ENCODE measurements at regions not wholly inside any gene's neighbourhood (a gene's known extent, or its start where the extent isn't known, plus 50 kb on each side); places are given as distances from the start of the nearest gene placed in this dataset.

GRCh38 chr17:22441776-22442175 is 749.5 kb downstream of the KCNJ18 start:
- Mint-ChIP-seq H3K36me3 (ENCODE audit: low read depth) (peaks cover 35% of the 10 kb centered on the region), H3K4me1 (no peaks in the 10 kb centered on the region), H3K4me3 (no peak overlapping the region), H3K9me3 (peaks cover 82% of the 10 kb centered on the region), H3K27ac (no peak overlapping the region), H3K27me3 (ENCODE audit: insufficient read depth, low read depth, poor library complexity) (peaks cover 2% of the 10 kb centered on the region)
- H3K27me3 ChIP-seq (ENCODE audit: insufficient read depth) = no peaks in the 10 kb centered on the region
- H2AFZ ChIP-seq = no peak overlapping the region
- H4K20me1 ChIP-seq (replicated peaks; ENCODE audit: insufficient read depth) = no peaks in the 10 kb centered on the region
- ATAC-seq (no peak), DNase-seq (ENCODE audit: low spot score) (no peak)
- H3F3A ChIP-seq (replicated peaks; ENCODE audit: low read depth) = no peaks in the 10 kb centered on the region
- H3K4me1 ChIP-seq (ENCODE audit: insufficient read depth) = no peaks in the 10 kb centered on the region
- no peak overlapping the region for H3K4me2 ChIP-seq
- no peaks in the 10 kb centered on the region for H3K9me2 ChIP-seq (ENCODE audit: insufficient read depth)
- no peaks in the 10 kb centered on the region for H3K79me2 ChIP-seq (replicated peaks; ENCODE audit: insufficient read depth)
- no peak overlapping the region for H3K4me3 ChIP-seq
- H3K36me3 ChIP-seq (ENCODE audit: insufficient read depth) = no peaks in the 10 kb centered on the region
- no peak overlapping the region for H3K27ac ChIP-seq (ENCODE audit: low read depth)
- TF ChIP-seq ZNF331 (CRISPR knock-in tag; IDR thresholded peaks at IDR 0.05; ENCODE audit: low read depth) = no peak

- Mint-ChIP-seq H3K4me1 (no peaks in the 10 kb centered on the region), H3K9me3 (peaks cover 82% of the 10 kb centered on the region), H3K36me3 (ENCODE audit: low read depth) (peaks cover 30% of the 10 kb centered on the region)
- TF ChIP-seq EZH2phosphoT487 (IDR thresholded peaks at IDR 0.05; ENCODE audit: unreplicated experiment) = no peak
- no peak for TF ChIP-seq NANOG (IDR thresholded peaks at IDR 0.05; ENCODE audit: borderline replicate concordance)
- no peak for TF ChIP-seq CREB1 (CRISPR knock-in tag; IDR thresholded peaks at IDR 0.05; ENCODE audit: low read depth)
- TF ChIP-seq JUNB (IDR thresholded peaks at IDR 0.05; ENCODE audit: unreplicated experiment) = no peak
- TF ChIP-seq ZNF331 (CRISPR knock-in tag; IDR thresholded peaks at IDR 0.05; ENCODE audit: low read depth) = no peak
- TF ChIP-seq STAT1 (IDR thresholded peaks at IDR 0.05; ENCODE audit: unreplicated experiment) = no peak
- TF ChIP-seq CTCF (conservative IDR thresholded peaks at IDR 0.05; ENCODE audit: low read depth in 2 of 2) = no peak
- TF ChIP-seq POLR2AphosphoS5 (IDR thresholded peaks at IDR 0.05; ENCODE audit: low read depth) = no peak
- TF ChIP-seq, protein P1, sequence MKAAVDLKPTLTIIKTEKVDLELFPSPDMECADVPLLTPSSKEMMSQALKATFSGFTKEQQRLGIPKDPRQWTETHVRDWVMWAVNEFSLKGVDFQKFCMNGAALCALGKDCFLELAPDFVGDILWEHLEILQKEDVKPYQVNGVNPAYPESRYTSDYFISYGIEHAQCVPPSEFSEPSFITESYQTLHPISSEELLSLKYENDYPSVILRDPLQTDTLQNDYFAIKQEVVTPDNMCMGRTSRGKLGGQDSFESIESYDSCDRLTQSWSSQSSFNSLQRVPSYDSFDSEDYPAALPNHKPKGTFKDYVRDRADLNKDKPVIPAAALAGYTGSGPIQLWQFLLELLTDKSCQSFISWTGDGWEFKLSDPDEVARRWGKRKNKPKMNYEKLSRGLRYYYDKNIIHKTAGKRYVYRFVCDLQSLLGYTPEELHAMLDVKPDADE (IDR thresholded peaks at IDR 0.05) = no peak
- TF ChIP-seq EZH2 (IDR thresholded peaks at IDR 0.05; ENCODE audit: low read depth, unreplicated experiment) = no peak
- TF ChIP-seq, protein P2, sequence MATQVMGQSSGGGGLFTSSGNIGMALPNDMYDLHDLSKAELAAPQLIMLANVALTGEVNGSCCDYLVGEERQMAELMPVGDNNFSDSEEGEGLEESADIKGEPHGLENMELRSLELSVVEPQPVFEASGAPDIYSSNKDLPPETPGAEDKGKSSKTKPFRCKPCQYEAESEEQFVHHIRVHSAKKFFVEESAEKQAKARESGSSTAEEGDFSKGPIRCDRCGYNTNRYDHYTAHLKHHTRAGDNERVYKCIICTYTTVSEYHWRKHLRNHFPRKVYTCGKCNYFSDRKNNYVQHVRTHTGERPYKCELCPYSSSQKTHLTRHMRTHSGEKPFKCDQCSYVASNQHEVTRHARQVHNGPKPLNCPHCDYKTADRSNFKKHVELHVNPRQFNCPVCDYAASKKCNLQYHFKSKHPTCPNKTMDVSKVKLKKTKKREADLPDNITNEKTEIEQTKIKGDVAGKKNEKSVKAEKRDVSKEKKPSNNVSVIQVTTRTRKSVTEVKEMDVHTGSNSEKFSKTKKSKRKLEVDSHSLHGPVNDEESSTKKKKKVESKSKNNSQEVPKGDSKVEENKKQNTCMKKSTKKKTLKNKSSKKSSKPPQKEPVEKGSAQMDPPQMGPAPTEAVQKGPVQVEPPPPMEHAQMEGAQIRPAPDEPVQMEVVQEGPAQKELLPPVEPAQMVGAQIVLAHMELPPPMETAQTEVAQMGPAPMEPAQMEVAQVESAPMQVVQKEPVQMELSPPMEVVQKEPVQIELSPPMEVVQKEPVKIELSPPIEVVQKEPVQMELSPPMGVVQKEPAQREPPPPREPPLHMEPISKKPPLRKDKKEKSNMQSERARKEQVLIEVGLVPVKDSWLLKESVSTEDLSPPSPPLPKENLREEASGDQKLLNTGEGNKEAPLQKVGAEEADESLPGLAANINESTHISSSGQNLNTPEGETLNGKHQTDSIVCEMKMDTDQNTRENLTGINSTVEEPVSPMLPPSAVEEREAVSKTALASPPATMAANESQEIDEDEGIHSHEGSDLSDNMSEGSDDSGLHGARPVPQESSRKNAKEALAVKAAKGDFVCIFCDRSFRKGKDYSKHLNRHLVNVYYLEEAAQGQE (IDR thresholded peaks at IDR 0.05; ENCODE audit: unreplicated experiment) = no peak
- TF ChIP-seq ZNF114 (CRISPR knock-in tag; IDR thresholded peaks at IDR 0.05) = no peak
Observed at GRCh38 chr17:22443061-22443460, 750.7 kb downstream of the KCNJ18 start.

More at GRCh38 chr17:22443061-22443460, 750.7 kb downstream of the KCNJ18 start:
- no peak overlapping the region for H3K4me2 ChIP-seq
- no peaks in the 10 kb centered on the region for H3K9me2 ChIP-seq (ENCODE audit: insufficient read depth)
- no peaks in the 10 kb centered on the region for H3K4me1 ChIP-seq (ENCODE audit: insufficient read depth)
- Mint-ChIP-seq H3K27ac (no peak overlapping the region), H3K4me3 (no peak overlapping the region), H3K27me3 (ENCODE audit: insufficient read depth, low read depth, poor library complexity) (no peaks in the 10 kb centered on the region)
- DNase-seq (ENCODE audit: low spot score) (no peak), ATAC-seq (no peak)
- no peaks in the 10 kb centered on the region for H3F3A ChIP-seq (replicated peaks; ENCODE audit: low read depth)
- H4K20me1 ChIP-seq (replicated peaks; ENCODE audit: insufficient read depth) = no peaks in the 10 kb centered on the region
- H3K79me2 ChIP-seq (replicated peaks; ENCODE audit: insufficient read depth) = no peaks in the 10 kb centered on the region
- H3K27ac ChIP-seq (ENCODE audit: low read depth) = no peak overlapping the region
- no peaks in the 10 kb centered on the region for H3K36me3 ChIP-seq (ENCODE audit: insufficient read depth)
- H3K27me3 ChIP-seq (ENCODE audit: insufficient read depth) = no peaks in the 10 kb centered on the region
- H2AFZ ChIP-seq = no peak overlapping the region
- no peak overlapping the region for H3K4me3 ChIP-seq
